Breast epithelium (tissue), 3 donors: ENCODE measurements at regions not wholly inside any gene's neighbourhood (a gene's known extent, or its start where the extent isn't known, plus 50 kb on each side); places are given as distances from the start of the nearest gene placed in this dataset.

Experiments used
- POLR2A ChIP-seq: fragments of 450-650 bp; IDR thresholded peaks from one replicate; pipeline ENCODE4 v1.6.1; 2016; ENCODE audit warnings: antibody characterized with exemption, mild to moderate bottlenecking, moderate library complexity
- TF ChIP-seq, protein P1 (sequence below), 3 donors: fragments of 450-650 bp; IDR thresholded peaks; one replicate each; pipeline ENCODE4 v1.5.1; 2016 to 2017; ENCODE audit warnings: antibody characterized with exemption in 3 of 3, mild to moderate bottlenecking in 3 of 3, moderate library complexity in 3 of 3

GRCh38 chr6:54588176-54588575 lies 258.4 kb upstream of the FAM83B start:
- TF ChIP-seq, protein P1, sequence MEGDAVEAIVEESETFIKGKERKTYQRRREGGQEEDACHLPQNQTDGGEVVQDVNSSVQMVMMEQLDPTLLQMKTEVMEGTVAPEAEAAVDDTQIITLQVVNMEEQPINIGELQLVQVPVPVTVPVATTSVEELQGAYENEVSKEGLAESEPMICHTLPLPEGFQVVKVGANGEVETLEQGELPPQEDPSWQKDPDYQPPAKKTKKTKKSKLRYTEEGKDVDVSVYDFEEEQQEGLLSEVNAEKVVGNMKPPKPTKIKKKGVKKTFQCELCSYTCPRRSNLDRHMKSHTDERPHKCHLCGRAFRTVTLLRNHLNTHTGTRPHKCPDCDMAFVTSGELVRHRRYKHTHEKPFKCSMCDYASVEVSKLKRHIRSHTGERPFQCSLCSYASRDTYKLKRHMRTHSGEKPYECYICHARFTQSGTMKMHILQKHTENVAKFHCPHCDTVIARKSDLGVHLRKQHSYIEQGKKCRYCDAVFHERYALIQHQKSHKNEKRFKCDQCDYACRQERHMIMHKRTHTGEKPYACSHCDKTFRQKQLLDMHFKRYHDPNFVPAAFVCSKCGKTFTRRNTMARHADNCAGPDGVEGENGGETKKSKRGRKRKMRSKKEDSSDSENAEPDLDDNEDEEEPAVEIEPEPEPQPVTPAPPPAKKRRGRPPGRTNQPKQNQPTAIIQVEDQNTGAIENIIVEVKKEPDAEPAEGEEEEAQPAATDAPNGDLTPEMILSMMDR (IDR thresholded peaks at IDR 0.05), result no peak
- no peak for TF ChIP-seq POLR2A
